Peyer's patch (tissue), 4 donors: ENCODE measurements at regions not wholly inside any gene's neighbourhood (a gene's known extent, or its start where the extent isn't known, plus 50 kb on each side); places are given as distances from the start of the nearest gene placed in this dataset.

Source experiments
- CTCF ChIP-seq, 6 experiments: fragments of 450-650 bp in 4 of 6; fragments of 200-600 bp in 2 of 6; sonication (generic) in 1 of 6; IDR thresholded peaks; one replicate each; pipeline ENCODE4 v1.5.1; 2017 to 2019; ENCODE audit warnings: antibody characterized with exemption in 6 of 6, mild to moderate bottlenecking in 3 of 6, moderate library complexity in 1 of 6
- POLR2A ChIP-seq, 2 donors: fragments of 450-650 bp; IDR thresholded peaks; one replicate each; pipeline ENCODE4 v1.5.1; 2017; ENCODE audit warnings: antibody characterized with exemption in 2 of 2, mild to moderate bottlenecking in 2 of 2, moderate library complexity in 2 of 2

- TF ChIP-seq CTCF (IDR thresholded peaks at IDR 0.05): no peak
- TF ChIP-seq POLR2A (IDR thresholded peaks at IDR 0.05): no peak
These were observed 255.6 kb downstream of the PREX1 start for GRCh38 chr20:48571949-48572847.
